RWPE1 (cell line): ENCODE measurements at regions not wholly inside any gene's neighbourhood (a gene's known extent, or its start where the extent isn't known, plus 50 kb on each side); places are given as distances from the start of the nearest gene placed in this dataset.

Source experiments
- CTCF ChIA-PET: fragments of 350-600 bp; sonication (Branson Sonifier 250); formaldehyde crosslinking; extraction: SDS; loops from one replicate; lab custom pipeline; 2021; lab: Yijun Ruan, JAX
- POLR2A ChIA-PET: fragments of 400-600 bp; formaldehyde crosslinking; extraction: SDS; loops from one replicate; lab custom pipeline; 2020; ENCODE audit warnings: antibody characterized with exemption; ENCODE audit not compliant: low non-redundant PET; lab: Yijun Ruan, JAX
- DNase-seq: peaks from one replicate; pipeline ENCODE4 v3.0.0; 2012; ENCODE audit warnings: low spot score
- H3K27ac ChIP-seq: fragments of 450-650 bp; 2 replicates; pipeline ENCODE4 v1.5.1; 2017
- TF ChIP-seq, protein P1 (sequence below): fragments of 450-650 bp; conservative IDR thresholded peaks from 2 replicates; pipeline ENCODE4 v1.5.1; 2017; ENCODE audit warnings: low read depth, mild to moderate bottlenecking

DNA sequence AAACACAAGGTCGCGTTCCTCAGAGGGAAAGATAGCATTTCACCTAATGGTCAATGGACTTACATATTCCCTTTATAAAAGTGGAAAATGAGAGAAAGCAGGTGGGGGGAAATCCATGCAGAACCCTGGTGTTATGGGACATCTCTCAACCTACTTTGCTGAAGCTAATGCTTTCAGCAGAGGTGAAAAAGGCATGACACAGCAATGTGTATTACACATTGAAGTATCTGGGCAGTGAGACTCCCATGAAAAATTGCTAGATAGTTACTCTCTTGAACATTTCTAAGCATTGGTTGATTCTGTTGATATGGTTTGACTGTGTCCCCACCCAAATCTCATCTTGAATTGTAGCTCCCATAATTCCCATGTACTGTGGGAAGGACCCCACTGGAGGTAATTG is 60.0 kb upstream of the PICALM start:
- TF ChIP-seq, protein P1, sequence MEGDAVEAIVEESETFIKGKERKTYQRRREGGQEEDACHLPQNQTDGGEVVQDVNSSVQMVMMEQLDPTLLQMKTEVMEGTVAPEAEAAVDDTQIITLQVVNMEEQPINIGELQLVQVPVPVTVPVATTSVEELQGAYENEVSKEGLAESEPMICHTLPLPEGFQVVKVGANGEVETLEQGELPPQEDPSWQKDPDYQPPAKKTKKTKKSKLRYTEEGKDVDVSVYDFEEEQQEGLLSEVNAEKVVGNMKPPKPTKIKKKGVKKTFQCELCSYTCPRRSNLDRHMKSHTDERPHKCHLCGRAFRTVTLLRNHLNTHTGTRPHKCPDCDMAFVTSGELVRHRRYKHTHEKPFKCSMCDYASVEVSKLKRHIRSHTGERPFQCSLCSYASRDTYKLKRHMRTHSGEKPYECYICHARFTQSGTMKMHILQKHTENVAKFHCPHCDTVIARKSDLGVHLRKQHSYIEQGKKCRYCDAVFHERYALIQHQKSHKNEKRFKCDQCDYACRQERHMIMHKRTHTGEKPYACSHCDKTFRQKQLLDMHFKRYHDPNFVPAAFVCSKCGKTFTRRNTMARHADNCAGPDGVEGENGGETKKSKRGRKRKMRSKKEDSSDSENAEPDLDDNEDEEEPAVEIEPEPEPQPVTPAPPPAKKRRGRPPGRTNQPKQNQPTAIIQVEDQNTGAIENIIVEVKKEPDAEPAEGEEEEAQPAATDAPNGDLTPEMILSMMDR: no peak
- no peak overlapping the region for H3K27ac ChIP-seq
- no peak for DNase-seq
- POLR2A ChIA-PET: no interaction called here
- CTCF ChIA-PET: no interaction called here

DNA sequence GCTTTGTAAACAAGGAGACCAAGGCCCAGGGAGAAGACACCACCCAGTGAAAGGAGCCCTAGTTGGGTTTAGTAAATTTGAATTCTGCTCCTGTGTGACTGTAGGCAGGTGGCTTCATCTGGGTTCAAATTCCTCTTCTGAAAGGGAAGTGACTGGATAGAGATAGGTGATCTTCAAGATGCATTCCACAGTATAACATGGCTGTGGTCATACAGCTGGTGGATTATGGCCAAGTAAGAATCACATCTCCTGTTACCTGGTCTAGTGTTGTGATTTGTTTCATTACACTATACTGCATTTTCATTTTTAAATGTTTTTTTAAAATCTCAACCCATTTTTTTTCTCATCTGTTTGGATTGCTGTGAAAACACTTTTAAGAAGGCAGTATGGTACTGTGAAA is 58.0 kb upstream of the PICALM start:
- DNase-seq: no peak
- POLR2A ChIA-PET: no interaction called here
- CTCF ChIA-PET: no interaction called here
- TF ChIP-seq, protein P1: no peak
- no peak overlapping the region for H3K27ac ChIP-seq

DNA sequence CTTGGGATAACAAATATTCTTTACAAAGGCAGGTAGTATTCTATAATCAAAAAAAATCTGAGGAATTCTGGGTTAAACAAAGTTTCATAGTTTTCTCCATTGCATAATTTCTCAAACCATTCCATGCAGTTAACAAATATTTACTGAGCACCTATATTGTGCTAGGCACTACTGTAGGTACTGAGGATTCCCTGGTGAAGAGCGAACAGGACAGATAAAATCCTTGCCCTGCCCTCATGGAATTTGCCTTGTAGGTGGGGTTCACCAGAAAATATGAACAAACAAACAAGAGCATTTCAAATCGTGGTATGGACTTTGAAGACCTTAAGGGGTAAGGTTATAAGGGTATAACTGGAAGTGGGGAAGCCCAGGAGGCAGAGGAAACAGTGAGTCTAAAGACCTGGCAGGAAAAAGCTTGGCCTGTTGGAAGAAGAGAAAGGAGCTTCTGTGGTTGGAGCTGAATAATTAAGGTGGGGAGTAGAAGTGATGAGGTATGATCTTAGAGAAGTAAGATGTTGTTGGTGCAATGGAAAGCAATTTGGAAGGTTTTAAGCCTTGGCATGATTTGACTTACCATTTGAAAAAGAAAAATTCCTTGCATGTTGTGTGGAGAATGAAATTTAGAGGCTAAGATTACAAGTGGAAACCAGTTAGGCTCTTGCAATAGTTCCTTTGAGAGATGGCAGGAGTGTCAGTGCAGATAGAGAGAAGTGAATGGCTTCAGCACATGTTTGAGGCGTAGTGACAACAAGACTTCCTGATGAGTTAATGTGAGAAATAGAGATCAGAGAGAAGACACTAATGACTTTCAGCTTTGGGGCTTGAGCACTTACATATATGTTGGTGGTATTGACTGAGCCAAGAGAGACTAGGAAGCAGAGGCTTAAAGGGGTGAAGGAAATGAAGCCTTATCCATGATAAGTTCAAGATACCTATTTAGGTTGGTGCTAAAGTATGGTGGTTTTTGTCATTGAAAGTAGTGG is 55.7 kb upstream of the PICALM start:
- CTCF ChIA-PET: interaction anchor here (0.7 kb wide), 1 partner anchor 1730 kb away, joined by 3 read pairs; no protein-coding TSS in a partner anchor
- TF ChIP-seq, protein P1: no peak
- DNase-seq: no peak
- no peak overlapping the region for H3K27ac ChIP-seq
- POLR2A ChIA-PET: no interaction called here

DNA sequence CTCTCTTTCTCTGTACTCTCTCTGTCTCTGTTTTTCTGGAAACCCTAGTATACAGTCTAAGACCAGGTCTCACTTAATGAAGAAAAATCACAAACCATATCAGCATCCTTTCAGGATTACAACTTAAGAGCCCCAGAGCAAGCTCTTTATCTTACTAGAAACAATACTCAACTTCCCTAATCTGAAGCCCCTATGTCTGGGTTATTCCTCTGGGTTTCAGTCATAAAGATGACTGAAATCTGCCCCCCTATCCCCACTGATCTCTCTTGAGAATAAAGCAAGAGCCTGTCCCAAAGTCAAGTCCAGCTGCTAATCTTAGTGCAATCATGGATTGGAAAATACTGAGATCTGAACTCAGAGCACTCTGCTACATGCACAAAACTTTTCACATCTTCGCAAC is 53.9 kb upstream of the PICALM start:
- H3K27ac ChIP-seq: no peak overlapping the region
- POLR2A ChIA-PET: no interaction called here
- TF ChIP-seq, protein P1: no peak
- CTCF ChIA-PET: no interaction called here
- DNase-seq: no peak

- no peak for DNase-seq
- no peak overlapping the region for H3K27ac ChIP-seq
- ChIA-PET POLR2A (no interaction called here), CTCF (no interaction called here)
- TF ChIP-seq, protein P1: no peak
Observed at GRCh38 chr11:86120807-86121206, 51.9 kb upstream of the PICALM start.

- ChIA-PET CTCF (no interaction called here), POLR2A (no interaction called here)
- no peak for DNase-seq
- H3K27ac ChIP-seq: no peak overlapping the region
- TF ChIP-seq, protein P1: no peak
Observed at GRCh38 chr11:86119906-86120305, 51.0 kb upstream of the PICALM start.
